Astrocyte (in vitro differentiated cells and primary cell): ENCODE measurements at regions not wholly inside any gene's neighbourhood (a gene's known extent, or its start where the extent isn't known, plus 50 kb on each side); places are given as distances from the start of the nearest gene placed in this dataset.

Experiments used
- DNase-seq: peaks from one replicate; pipeline ENCODE4 v3.0.0-alpha.2; 2010; ENCODE audit warnings: low read depth
- FAIRE-seq: peaks from 2 replicates; lab custom pipeline; 2011; peaks lifted over from hg19 to GRCh38; lab: Jason Lieb, UNC
- H2AFZ ChIP-seq: 2 replicates; pipeline ENCODE4 v1.6.0; 2012; ENCODE audit warnings: low read depth, low read length, inconsistent platforms
- H3K27ac ChIP-seq: 2 replicates; pipeline ENCODE4 v1.5.1; 2011; ENCODE audit warnings: low read depth, low read length, inconsistent platforms
- H3K27me3 ChIP-seq: 2 replicates; pipeline ENCODE4 v1.6.0; 2011; ENCODE audit warnings: low read length, inconsistent platforms; ENCODE audit not compliant: insufficient read depth
- H3K36me3 ChIP-seq: 2 replicates; pipeline ENCODE4 v1.5.1; 2011; ENCODE audit warnings: low read length, inconsistent platforms; ENCODE audit not compliant: insufficient read depth
- H3K4me1 ChIP-seq: 2 replicates; pipeline ENCODE4 v1.5.1; 2011; ENCODE audit warnings: low read length, inconsistent platforms; ENCODE audit not compliant: insufficient read depth
- H3K4me2 ChIP-seq: 2 replicates; pipeline ENCODE4 v1.6.0; 2012; ENCODE audit warnings: low read length, inconsistent platforms
- H3K4me3 ChIP-seq: 2 replicates; pipeline ENCODE4 v1.5.1; 2011; ENCODE audit warnings: low read depth, mild to moderate bottlenecking, low read length, inconsistent platforms; ENCODE audit not compliant: insufficient read depth
- H3K79me2 ChIP-seq: 2 replicates; pipeline ENCODE4 v1.6.0; 2012; ENCODE audit warnings: mild to moderate bottlenecking, low read length, inconsistent platforms; ENCODE audit not compliant: insufficient read depth
- H3K9ac ChIP-seq: 2 replicates; pipeline ENCODE4 v1.6.0; 2012; ENCODE audit warnings: mild to moderate bottlenecking, low read length, inconsistent platforms
- H3K9me3 ChIP-seq: 2 replicates; pipeline ENCODE4 v1.5.1; 2012; ENCODE audit warnings: low read depth, mild to moderate bottlenecking, low read length, inconsistent platforms; ENCODE audit not compliant: insufficient read depth
- H4K20me1 ChIP-seq: 2 replicates; pipeline ENCODE4 v1.6.0; 2012; ENCODE audit warnings: low read length, inconsistent platforms; ENCODE audit not compliant: insufficient read depth
- H3K27ac Mint-ChIP-seq: one replicate; pipeline ENCODE4 v1.8.0; 2021; ENCODE audit warnings: mild to moderate bottlenecking, mixed read lengths; ENCODE audit not compliant: unreplicated experiment
- H3K27me3 Mint-ChIP-seq: one replicate; pipeline ENCODE4 v1.8.0; 2021; ENCODE audit warnings: low read depth, mixed read lengths; ENCODE audit not compliant: unreplicated experiment
- H3K36me3 Mint-ChIP-seq: one replicate; pipeline ENCODE4 v1.8.0; 2021; ENCODE audit warnings: low read depth, mixed read lengths; ENCODE audit not compliant: unreplicated experiment
- H3K4me1 Mint-ChIP-seq: one replicate; pipeline ENCODE4 v1.8.0; 2021; ENCODE audit warnings: low read depth, mixed read lengths; ENCODE audit not compliant: unreplicated experiment
- H3K4me3 Mint-ChIP-seq: one replicate; pipeline ENCODE4 v1.8.0; 2021; ENCODE audit warnings: mild to moderate bottlenecking, moderate library complexity, mixed read lengths; ENCODE audit not compliant: unreplicated experiment
- H3K9me3 Mint-ChIP-seq: one replicate; pipeline ENCODE4 v1.8.0; 2021; ENCODE audit warnings: mild to moderate bottlenecking, mixed read lengths; ENCODE audit not compliant: unreplicated experiment
- EZH2 ChIP-seq: IDR thresholded peaks from 2 replicates; pipeline ENCODE4 v1.6.1; 2012; ENCODE audit warnings: mild to moderate bottlenecking, low read length, inconsistent platforms; ENCODE audit not compliant: insufficient read depth
- TF ChIP-seq, protein P1 (sequence below): IDR thresholded peaks from 2 replicates; pipeline ENCODE4 v1.5.1; 2011; ENCODE audit warnings: low read depth, mild to moderate bottlenecking, inconsistent platforms, low read length, moderate library complexity; ENCODE audit not compliant: insufficient read depth

DNA sequence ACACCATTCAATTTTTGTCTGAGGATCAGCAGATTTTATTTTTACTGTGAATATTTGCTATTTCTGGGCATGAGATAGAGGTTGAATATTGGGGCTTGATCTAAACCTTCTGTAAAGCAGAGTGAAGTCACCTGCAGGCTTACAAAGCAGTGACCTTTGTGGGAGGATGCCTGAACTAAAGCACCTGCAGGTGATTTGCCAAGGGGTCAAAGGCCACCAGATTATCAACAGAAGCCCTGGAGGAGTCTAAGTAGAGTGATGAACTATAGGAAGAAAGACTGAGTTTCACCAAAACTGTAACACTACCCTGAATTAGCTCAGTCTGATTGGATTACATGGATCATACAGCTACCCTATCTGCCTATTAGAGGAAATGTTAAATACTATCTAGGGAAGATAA is 144.3 kb upstream of the PRLR start:
- Mint-ChIP-seq H3K4me3 (no peak overlapping the region), H3K36me3 (no peaks in the 10 kb centered on the region), H3K27ac (no peak overlapping the region), H3K27me3 (no peaks in the 10 kb centered on the region), H3K9me3 (no peaks in the 10 kb centered on the region), H3K4me1 (no peaks in the 10 kb centered on the region)
- Histone ChIP-seq H3K27me3 (no peaks in the 10 kb centered on the region), H3K4me1 (no peaks in the 10 kb centered on the region), H3K4me3 (no peak overlapping the region), H3K79me2 (no peaks in the 10 kb centered on the region), H3K9me3 (no peaks in the 10 kb centered on the region), H3K36me3 (no peaks in the 10 kb centered on the region), H2AFZ (no peak overlapping the region), H3K4me2 (no peak overlapping the region), H4K20me1 (no peaks in the 10 kb centered on the region), H3K27ac (no peak overlapping the region), H3K9ac (no peak overlapping the region)
- no peak for FAIRE-seq
- no peak for DNase-seq
- TF ChIP-seq, protein P1, sequence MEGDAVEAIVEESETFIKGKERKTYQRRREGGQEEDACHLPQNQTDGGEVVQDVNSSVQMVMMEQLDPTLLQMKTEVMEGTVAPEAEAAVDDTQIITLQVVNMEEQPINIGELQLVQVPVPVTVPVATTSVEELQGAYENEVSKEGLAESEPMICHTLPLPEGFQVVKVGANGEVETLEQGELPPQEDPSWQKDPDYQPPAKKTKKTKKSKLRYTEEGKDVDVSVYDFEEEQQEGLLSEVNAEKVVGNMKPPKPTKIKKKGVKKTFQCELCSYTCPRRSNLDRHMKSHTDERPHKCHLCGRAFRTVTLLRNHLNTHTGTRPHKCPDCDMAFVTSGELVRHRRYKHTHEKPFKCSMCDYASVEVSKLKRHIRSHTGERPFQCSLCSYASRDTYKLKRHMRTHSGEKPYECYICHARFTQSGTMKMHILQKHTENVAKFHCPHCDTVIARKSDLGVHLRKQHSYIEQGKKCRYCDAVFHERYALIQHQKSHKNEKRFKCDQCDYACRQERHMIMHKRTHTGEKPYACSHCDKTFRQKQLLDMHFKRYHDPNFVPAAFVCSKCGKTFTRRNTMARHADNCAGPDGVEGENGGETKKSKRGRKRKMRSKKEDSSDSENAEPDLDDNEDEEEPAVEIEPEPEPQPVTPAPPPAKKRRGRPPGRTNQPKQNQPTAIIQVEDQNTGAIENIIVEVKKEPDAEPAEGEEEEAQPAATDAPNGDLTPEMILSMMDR, result no peak
- TF ChIP-seq EZH2, result no peak

DNA sequence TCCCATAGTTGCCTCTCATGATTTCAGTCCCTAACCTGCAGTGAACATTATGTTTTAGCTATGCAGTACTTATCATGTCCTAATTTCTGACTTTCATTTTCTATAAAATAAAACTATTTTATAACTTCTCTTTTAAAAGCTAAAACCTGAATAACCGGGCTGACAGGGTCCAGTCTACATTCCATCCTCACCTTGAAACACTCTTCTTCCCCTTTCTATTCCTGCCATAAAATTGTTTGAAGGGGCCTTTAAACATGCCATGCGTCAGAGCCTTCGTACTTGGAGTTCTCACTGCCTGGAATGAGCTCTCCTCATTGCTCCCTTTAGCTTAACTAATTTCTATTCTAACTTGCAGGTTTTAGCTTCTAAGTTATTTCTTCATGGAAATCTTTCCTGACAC is 143.0 kb upstream of the PRLR start:
- H3K36me3 ChIP-seq, result no peaks in the 10 kb centered on the region
- H3K27ac ChIP-seq, result no peak overlapping the region
- FAIRE-seq (no peak), DNase-seq (no peak)
- no peak for TF ChIP-seq EZH2
- TF ChIP-seq, protein P1, result no peak
- H3K79me2 ChIP-seq, result no peaks in the 10 kb centered on the region
- H3K4me1 ChIP-seq, result no peaks in the 10 kb centered on the region
- Mint-ChIP-seq H3K4me1 (no peaks in the 10 kb centered on the region), H3K4me3 (no peak overlapping the region), H3K27me3 (no peaks in the 10 kb centered on the region), H3K27ac (no peak overlapping the region), H3K36me3 (no peaks in the 10 kb centered on the region), H3K9me3 (no peaks in the 10 kb centered on the region)
- no peak overlapping the region for H2AFZ ChIP-seq
- H4K20me1 ChIP-seq, result no peaks in the 10 kb centered on the region
- H3K9me3 ChIP-seq, result no peaks in the 10 kb centered on the region
- H3K4me3 ChIP-seq, result no peak overlapping the region
- H3K4me2 ChIP-seq, result no peak overlapping the region
- H3K9ac ChIP-seq, result no peak overlapping the region
- H3K27me3 ChIP-seq, result no peaks in the 10 kb centered on the region

DNA sequence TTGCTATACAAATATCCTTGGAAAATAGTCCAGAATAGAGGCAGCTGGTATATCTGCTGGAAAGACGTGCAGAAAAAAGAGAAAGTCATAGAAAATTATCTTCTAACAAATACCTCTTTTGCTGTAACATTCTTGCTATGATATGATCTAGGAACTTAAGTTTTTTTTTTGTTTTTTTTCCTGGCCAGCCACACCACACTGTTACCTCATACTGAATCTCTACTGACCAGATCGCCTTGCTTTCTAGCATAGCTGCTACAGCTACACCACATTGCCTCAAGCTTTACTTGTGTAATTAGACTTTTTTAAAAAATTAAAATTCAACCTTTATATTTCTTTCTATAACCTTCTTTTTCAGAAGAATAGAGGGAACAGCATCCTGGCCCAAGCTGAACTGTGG is 142.2 kb upstream of the PRLR start:
- H3K27ac ChIP-seq, result no peak overlapping the region
- H3K9me3 Mint-ChIP-seq, result no peaks in the 10 kb centered on the region
- H3K4me3 ChIP-seq, result no peak overlapping the region
- H3K36me3 Mint-ChIP-seq, result no peaks in the 10 kb centered on the region
- no peak overlapping the region for H3K4me3 Mint-ChIP-seq
- H3K27me3 ChIP-seq, result no peaks in the 10 kb centered on the region
- H3K4me1 ChIP-seq, result no peaks in the 10 kb centered on the region
- no peak overlapping the region for H3K9ac ChIP-seq
- DNase-seq (no peak), FAIRE-seq (no peak)
- H2AFZ ChIP-seq, result no peak overlapping the region
- no peak overlapping the region for H3K4me2 ChIP-seq
- no peaks in the 10 kb centered on the region for H4K20me1 ChIP-seq
- no peak overlapping the region for H3K27ac Mint-ChIP-seq
- H3K27me3 Mint-ChIP-seq, result no peaks in the 10 kb centered on the region
- TF ChIP-seq, protein P1, result no peak
- no peak for TF ChIP-seq EZH2
- no peaks in the 10 kb centered on the region for H3K9me3 ChIP-seq
- H3K79me2 ChIP-seq, result no peaks in the 10 kb centered on the region
- no peaks in the 10 kb centered on the region for H3K36me3 ChIP-seq
- no peaks in the 10 kb centered on the region for H3K4me1 Mint-ChIP-seq
